ENCODE measurements at regions not wholly inside any gene's neighbourhood (a gene's known extent, or its start where the extent isn't known, plus 50 kb on each side); places are given as distances from the start of the nearest gene placed in this dataset.

DNA sequence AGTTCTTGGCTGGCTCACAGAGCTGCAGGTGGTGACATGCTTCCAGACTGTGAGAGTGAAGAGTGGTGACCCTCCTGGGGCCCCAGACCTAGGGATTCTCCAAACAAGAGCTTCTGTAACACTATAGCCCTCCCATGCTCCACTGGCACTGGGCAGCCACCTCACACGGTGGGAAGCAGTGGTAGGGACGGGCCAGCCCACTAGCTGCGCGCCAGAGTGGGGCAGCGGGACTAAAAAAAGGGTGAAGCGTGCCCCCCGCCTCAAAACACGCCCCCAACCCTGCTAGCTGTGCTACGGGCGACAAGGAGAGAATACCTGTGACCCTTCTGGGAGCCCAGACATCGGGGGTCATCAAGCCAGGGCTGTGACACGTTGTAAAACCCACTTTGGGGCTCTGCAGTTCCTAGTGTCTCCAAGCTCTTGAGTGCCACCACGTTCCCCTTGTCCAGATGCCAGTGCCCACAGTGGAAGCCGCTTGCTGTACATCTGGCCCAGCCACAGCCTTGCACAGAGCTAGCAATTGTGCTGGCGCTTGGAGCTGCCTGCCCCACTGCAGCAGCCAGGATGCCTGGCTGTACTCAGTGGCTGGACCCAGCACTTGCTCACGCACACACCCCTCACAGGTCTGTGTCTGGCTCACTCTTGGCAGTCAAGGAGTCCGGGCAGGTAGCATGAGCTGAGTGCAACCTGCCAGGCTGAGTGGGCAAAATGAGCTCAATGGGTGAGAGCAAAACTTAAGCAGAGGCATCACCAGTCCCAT, 100.0 kb downstream of the DCAF12L2 start:
- no peak for TF ChIP-seq EZH2 (IDR thresholded peaks at IDR 0.05; ENCODE audit: low read length, missing control alignments)
- TF ChIP-seq, protein P1, sequence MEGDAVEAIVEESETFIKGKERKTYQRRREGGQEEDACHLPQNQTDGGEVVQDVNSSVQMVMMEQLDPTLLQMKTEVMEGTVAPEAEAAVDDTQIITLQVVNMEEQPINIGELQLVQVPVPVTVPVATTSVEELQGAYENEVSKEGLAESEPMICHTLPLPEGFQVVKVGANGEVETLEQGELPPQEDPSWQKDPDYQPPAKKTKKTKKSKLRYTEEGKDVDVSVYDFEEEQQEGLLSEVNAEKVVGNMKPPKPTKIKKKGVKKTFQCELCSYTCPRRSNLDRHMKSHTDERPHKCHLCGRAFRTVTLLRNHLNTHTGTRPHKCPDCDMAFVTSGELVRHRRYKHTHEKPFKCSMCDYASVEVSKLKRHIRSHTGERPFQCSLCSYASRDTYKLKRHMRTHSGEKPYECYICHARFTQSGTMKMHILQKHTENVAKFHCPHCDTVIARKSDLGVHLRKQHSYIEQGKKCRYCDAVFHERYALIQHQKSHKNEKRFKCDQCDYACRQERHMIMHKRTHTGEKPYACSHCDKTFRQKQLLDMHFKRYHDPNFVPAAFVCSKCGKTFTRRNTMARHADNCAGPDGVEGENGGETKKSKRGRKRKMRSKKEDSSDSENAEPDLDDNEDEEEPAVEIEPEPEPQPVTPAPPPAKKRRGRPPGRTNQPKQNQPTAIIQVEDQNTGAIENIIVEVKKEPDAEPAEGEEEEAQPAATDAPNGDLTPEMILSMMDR (conservative IDR thresholded peaks at IDR 0.05 in 1 of 2, IDR thresholded peaks at IDR 0.05 in 1 of 2; ENCODE audit: low read depth in 1 of 2, low read length in 2 of 2) = no peak

Measured in fibroblast of lung (primary cell).